HG03064 (cell line): ENCODE measurements at regions not wholly inside any gene's neighbourhood (a gene's known extent, or its start where the extent isn't known, plus 50 kb on each side); places are given as distances from the start of the nearest gene placed in this dataset.
A peak's percentile ranks its signal among the peaks of the same experiment; 100 is the strongest.

Experiments used
- ATAC-seq: cut with Tn5 transposase; IDR thresholded peaks from one replicate; pipeline ENCODE4 v1.9.1; 2021; ENCODE audit warnings: low read depth; ENCODE audit not compliant: unreplicated experiment

DNA sequence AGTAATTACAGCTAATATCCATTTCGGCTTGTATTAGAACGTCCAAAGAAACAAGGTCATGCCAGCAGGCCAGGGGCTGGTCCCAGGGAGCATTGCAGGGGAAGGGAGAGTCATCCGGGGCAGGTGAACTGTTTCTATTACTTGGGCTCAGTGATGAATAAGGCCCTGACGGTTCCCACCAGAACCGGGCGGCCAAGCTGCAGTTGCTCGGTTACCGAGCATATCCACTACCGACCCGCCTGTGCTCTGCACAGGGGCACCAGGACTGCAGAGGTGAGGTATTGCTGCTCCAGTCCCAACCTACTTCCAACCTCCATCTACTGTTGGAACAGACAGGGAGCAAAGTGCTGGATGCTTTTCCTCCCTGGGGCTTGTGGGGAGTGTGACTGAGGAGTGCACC is 295.5 kb downstream of the MAF start:
- ATAC-seq: no peak

DNA sequence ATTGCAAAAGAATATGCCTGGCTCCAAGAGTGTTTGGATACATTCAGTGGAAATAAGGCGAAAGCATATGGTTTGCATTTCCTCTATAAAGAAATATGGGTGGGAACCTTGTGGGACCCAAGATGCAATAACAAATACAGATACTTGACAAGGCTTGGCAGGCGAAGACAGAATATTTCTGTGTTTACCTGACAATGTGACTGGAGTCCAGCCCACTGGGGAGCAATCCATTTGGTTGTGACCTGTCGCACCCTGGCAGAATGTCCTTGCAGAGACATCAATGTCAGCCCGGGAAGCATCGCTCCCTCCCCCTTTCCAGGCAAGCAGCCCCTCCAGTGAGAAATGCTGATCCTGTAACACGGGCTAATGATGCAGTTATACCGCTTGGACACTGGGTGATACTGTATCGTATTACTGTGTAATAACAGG is 296.6 kb downstream of the MAF start:
- no peak for ATAC-seq

DNA sequence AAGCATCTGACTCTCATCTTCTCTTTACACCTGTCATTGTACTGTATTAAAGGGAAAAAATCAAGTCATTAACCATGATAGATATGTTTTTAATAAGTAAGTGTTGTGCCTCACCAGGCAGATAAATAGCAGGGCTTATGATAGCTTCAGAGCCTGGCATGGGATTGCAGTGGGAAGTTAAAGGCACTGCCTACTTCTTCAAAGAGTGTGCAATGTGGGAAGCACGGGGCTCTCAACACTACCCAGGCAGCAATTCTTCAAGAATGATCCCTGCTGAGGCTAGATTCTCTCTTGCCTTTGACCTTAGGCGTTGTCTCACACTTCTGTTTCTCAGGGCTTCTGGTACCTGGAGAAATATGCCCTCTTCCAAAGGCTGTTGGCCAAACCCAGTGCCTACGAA is 297.3 kb downstream of the MAF start:
- ATAC-seq: no peak

DNA sequence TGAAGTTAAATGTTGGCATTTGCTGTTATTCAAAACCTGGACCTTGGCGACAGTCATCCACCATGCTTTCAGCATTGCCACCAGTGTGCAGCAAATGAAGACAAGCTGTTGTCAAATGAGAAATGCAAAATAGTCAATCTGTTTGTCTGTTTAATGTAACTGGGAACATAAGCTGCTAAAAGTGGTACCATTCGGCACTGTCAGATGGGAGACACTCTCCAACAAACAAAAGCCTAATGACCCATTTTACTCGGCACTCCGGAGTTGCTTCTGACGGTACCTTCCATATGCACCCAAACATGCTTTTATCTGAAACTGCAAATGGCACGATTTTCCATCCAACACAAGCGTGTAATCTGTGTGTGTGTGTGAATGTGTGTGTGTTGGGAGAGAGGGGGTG is 297.8 kb downstream of the MAF start:
- ATAC-seq: no peak

DNA sequence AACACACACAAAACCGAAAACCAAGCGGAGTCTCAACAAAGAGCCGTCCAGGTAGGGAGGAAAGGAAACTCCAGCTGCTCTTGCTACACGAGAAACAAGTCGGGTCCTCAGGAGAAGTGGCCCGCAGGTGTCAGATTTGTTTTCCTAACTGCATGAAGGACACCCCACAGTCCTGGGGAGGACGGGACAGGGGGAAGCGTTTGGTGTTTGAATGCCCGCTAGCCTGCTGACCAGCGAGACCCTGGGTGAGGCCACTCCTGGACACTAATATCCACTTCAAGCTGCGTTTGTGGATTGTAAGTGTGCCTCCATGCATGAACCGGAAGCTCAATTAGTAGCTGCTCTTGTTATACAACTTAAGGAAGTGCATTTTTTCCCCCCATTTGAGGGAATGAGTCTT is 299.5 kb downstream of the MAF start:
- ATAC-seq: no peak

DNA sequence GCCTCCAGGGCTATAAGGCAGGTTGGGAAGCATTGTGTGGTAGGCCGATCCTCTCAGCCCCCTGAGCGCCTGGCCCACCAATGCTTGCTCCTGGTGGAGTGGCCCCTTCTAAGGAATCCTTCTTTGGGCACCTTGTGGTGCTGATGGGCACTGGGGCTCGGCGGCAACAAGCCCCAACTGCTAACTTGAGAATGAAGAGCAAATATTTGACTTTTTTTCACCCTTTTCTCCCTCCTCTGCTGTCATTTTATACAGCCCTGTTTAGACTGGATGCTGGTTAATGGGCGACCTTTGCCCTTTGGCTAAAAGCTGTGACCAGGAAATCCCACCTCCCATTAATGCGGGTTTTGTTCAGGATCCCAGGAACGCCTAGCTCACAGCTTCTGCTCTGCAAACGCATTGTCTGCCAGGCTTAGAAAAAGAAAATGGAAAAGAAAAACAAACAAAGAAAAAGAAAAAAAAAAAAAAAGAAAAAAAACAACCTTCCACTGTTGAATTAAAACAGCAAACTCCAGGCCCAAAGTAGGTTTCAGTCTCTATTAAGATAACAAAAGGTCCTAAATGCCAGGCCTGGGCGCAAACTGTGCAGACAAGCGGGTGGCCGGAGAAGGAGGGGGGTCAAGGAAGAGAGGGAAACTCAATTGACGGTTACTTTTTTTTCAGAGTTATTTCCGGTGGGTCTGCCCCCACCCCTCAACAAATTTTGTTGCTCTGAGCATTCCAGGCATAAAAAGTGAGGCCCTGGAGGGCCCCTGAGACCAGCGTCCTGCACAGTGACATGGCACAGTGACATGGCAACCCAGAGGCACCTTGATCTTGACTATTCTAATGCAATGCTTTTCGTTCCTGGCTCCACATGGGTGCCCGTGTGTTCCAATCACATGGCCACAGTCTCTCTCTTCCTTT is 301.4 kb downstream of the MAF start:
- no peak for ATAC-seq

DNA sequence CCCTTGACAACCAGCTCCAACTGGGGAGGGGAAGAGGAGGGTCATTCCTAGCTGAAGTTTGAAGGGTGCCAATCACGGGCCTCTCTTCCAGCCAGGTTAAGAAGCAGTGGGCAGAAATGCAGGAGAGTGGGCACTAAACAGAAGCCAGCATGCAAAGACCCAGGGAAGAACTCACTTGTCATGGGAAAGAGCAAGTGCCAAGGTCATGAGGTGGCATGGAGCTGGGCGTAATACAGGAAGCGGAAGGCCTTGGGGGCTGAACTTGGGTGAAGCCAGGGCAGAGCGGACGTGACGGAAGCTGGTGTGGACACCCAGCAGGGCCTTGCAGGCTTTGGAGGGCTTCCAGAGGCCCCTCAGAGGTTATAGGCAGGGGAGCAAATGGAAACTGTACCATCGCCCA is 302.1 kb downstream of the MAF start:
- ATAC-seq: no peak

DNA sequence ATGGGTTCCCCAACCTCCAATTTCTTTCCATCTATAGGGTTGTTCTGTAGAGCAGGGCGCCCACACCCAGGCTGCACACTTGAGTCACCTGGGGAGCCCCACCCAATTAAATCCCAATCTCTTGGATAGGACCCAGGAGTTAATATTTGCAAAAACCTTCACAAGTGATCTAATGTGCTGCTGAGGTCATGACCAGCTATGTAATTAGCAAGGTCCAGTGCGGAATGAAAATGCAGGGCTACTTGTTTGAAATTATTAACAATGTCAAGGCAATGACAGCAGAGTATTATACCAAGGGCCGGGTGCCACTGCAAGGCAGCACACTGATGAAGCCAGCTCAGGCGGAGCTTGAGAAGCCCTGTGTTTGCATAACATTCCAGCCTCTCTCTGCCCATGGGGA is 302.7 kb downstream of the MAF start:
- no peak for ATAC-seq

DNA sequence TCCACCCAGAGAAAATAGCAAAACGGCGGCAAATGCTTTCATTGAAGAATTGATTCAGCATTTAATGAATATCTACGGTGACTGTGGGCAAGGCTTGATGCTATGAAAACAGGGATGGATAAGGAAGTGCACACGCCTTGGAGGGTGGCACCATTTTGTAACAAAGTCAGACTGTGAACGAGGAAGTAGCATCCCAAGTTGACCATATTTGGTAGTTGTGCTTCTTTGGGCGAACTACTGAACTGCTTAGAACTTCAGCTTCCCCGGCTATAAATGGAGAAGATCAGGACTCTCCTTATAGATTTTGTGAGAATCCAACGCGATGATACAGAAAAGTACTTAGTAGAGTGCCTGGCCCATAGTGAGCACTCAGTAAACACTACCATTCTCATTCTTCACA is 303.2 kb downstream of the MAF start:
- ATAC-seq: no peak

DNA sequence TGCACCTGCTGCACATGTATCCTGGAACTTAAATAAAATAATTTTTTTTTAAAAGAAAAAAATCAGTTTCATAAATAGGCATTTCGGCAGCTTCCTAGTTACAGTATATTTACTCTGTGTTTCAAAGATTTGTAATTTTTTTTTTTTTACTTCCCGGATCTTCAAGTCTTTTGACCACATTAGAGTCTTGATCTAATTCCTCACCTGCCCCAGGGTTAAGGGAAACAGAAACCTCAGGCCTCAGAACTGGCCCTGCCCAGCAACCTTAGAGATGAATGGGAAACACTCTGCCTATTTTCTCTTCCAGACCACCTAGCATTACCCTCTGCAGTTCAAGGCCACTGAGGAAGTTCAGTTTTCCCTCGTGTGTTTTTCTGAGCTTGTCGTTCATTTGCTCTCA is 304.0 kb downstream of the MAF start:
- ATAC-seq: no peak

DNA sequence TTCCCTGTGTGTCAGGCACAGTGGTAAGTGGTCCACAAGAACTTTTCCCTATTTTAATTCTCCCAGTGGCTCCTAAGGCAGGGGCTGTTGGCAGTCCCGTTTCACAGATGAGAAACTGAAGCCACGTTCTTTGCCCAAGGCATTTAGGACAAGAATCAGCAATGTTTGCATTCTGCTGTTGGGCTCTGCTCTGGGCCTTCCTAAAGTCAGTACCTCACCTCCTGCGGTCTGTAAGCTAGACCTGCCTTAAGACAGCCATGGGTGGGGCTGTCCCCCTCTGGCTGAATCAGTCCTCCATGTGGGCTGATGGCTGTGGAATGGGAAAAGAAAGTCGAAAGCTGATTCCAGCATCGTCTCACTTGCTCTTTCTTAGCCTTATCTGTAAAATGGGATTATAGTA is 304.8 kb downstream of the MAF start:
- ATAC-seq: no peak

DNA sequence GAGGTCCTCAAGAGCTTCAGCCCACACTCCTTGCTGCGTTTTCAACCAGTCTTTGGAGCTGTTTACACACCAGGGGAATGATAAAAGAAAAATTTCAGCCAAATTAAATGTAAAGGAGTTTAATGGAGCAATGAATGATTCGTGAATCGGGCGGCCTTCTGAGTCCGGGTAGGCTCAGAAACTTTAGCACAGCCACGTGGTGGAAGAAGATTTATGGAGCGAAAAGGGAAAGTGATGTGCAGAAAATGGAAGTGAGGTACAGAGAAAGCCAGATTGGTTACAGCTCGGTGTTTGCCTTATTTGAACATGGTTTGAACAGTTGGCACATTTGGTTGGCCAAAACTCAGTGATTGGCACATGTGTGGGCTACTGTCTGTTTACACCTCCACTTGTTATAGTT is 305.4 kb downstream of the MAF start:
- no peak for ATAC-seq

DNA sequence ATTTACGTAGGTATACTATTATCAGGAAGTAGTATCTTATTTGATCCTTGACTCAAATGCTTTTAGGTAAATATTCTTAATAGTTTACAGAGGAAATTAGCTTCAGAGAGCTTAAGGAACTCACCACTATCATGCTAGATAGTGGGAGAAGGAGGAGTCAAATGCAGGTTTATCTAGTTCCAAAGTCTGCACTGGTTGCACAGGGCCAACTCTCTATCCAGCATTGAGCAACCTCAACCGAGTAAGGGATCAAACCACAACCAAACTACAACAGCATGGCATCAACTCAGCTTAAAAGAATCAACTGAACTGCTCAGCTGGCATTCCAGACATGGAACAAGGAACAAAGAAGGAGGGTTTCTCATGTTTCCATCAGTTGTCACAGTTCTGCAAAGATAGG is 306.0 kb downstream of the MAF start:
- no peak for ATAC-seq

DNA sequence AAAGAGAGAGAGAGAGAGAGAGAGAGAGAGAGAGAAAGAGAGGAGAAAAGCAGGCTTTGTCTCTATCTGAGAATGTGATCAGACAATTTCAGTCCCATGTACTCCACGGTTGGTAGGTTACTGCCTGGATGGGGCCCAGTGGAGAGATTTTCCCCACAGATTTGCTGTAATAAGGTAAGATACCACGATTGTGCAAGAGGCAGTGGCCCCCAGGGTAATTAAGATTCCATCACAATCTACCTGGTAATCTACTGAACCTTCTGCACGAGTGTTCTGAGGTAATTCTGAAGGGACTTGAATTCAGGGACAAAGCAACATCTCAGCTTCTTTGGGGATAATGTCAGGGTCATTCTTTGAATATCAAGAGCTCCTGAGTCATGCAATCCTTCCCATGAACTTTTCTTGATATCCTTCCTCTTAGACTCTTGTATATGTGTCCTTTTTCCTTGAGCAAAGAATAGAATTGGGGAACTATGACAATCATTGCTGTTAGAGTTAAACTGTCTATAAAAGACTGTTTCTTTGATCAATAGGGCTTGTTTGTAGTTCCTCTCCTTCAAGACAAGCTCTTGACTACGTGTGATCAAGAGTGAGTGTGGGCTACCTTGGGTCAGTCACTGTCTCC is 306.6 kb downstream of the MAF start:
- no peak for ATAC-seq

DNA sequence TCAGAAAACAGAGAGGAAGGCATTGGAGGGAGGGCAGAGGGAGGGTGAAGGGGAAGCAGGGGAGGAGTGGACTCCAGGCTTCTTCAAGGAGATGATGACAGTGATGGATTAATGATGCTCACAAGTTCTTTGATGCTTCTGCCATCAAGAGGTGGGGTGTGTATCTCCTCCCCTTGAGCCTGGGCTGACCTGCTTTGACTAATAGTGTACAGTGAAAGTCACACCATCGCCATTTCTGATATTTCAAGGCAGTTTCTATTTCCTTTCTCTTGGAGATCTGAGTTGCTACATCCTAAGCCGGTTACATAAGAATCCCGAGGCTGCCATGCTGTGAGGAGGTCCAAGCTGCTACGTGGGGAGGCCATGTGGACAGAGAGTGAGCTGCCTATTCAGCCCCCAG is 312.5 kb downstream of the MAF start:
- no peak for ATAC-seq

DNA sequence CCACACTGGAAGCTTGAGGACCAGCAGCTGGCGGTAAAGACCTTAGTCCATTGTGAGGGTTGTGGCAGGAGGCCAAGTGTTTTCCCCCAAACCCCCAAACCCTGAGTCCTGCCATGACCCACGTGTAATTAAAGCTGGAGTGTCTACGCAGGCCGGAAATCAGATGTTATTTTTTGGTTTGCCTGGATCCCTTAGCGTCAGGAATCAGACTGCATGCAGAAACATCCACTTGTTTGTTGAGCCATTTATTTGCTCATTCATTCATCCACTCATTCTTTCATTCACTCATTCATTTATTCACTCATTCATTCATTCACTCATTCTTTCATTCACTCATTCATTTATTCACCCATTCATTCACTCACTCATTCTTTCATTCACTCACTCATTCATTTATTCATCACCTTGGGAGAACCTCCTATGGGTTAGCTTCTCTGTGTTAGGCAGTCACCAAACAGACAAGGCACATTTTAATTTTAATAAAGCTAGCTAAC is 313.1 kb downstream of the MAF start:
- ATAC-seq: peak; percentile 17

DNA sequence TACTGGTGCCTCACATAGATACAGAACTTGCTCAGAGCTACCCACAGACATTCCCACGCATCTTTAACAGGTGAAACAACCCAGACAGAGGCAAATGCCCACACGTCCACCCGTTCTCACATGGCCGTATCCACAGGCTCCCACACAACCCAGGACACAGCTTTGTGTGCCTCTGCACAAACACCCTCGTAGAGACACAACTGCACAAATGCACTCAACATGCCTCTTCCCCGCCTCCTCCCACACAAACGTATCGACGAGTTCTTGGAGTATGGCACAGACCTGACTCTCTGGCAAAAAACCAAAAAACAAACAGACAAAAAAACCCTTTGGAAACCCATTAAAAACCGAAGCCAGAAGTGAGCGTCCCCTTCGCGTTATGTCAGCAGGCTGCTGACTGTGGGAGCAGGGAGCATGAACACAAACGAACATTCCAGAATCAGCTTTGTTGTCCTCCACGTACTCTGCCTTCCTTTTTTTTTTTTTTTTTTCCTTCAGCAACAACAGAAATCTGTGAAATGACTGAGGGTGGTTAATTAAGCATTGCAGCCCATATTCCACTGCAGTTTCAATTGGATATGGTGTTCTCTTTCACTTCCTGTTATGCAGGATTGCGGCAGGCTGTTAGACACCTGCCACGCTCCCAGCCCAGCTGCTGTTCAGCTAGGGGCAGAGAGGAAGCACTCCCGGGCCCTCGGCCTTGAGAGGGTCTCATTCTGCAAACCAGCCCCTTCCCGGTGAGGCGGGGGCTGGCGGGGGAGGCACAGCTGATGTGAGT is 313.7 kb downstream of the MAF start:
- peak; percentile 95 for ATAC-seq

DNA sequence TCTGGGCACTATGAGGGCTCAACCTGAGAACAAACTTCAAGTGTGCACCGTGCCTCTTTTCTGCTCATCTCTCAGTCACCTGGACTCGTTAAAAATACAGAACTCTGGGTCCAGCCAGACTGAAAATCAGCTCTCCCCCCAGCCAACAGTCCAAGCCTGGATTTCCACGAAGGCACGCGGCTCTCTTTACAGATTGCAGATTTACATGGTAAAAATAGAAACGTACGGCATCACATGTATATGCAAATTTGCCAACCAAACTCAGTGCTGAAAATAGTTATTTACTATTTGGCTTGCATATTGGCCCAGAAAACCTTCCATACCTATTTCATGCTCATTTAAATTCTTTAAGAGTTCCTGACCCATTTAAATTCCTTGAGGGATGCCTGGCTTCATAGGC is 315.8 kb downstream of the MAF start:
- no peak for ATAC-seq

DNA sequence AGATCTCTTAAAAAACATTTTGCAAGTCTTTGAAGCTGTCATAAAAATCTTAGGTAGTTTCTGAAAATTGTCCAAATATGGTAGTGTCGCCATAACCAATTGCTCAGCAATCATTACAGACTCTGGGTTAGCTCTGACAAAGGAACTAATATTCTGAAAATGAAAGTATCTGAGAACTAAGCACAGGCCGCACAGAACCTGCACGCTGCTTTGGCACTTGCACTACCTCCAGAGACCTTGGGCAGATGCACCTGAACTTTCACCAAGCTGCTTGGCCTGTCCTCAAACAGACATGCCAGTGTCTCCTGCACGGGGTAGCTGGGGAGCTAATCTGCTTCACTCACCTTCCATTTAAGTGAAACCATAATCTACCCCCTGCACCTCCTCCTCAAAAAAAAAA is 317.0 kb downstream of the MAF start:
- ATAC-seq: no peak

DNA sequence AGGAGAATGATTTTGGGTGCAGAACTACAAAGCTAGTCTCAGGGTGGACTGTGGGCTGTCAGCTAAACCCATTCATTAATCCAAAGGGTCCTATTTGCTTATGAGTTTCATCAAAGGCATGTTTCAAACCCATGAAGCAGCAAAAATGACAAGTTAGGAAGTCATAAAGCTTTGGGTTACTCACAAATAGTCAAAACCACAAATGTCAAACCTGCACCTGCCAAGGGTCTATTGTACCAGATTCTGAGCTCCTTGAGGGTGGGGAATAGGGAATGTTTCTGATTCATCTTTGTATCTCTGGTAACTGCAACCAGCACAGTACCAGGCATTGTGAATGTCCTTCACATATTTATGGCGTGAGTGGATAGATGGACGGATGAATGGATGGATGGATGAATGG is 317.7 kb downstream of the MAF start:
- ATAC-seq: no peak

DNA sequence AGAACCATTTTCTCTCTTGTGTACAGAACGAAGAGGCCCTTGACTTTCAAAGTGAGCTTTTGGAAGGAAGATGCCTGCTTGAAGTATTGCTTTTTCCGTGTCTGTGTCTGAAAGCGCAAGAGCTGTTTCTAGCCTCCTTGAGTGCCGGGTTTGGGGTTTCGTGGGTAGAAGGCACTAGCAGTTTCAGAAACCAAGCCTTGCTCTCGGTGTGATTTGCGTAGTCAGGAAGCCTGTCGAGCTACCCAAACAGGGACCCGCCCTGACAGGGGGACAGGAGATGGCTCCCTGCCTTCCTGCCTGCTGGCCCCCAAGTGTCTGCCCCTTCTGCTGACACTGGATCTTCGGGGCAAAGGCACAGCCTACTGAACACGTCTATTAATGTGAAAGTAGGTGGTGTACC is 322.0 kb downstream of the MAF start:
- no peak for ATAC-seq
